ENCODE measurements at regions not wholly inside any gene's neighbourhood (a gene's known extent, or its start where the extent isn't known, plus 50 kb on each side); places are given as distances from the start of the nearest gene placed in this dataset.

GRCh38 chr20:52332649-52333250 lies 141.2 kb upstream of the ZFP64 start:
- 88% methylated on average over 2 of the region's 2 CpGs; no CpG with 5 or more reads in 1 of the 2 experiments for WGBS, 2 experiments (ENCODE audit: extremely low coverage in 1 of 2, insufficient coverage in 1 of 2, insufficient read length in 1 of 2, insufficient replicate concordance in 2 of 2, low coverage in 1 of 2, low lambda C conversion rate in 2 of 2, missing lambda C conversion rate in 1 of 2)

More at GRCh38 chr20:52332649-52333250, 141.2 kb upstream of the ZFP64 start:
- no peak overlapping the region for H3K4ac ChIP-seq (replicated peaks; ENCODE audit: insufficient read length, low read depth, low read length)
- H3K27ac ChIP-seq (ENCODE audit: low read depth, low read length), result no peak overlapping the region
- H3K56ac ChIP-seq (replicated peaks; ENCODE audit: insufficient read length, low read depth, low read length), result no peak overlapping the region
- H3K14ac ChIP-seq (ENCODE audit: insufficient read length), result no peak overlapping the region
- H2BK120ac ChIP-seq (replicated peaks; ENCODE audit: low read depth, low read length), result no peak overlapping the region
- POLR2A ChIA-PET (ENCODE audit: partially characterized antibody), result no interaction called here
- H3K4me2 ChIP-seq (ENCODE audit: insufficient read depth in 1 of 2, low read depth in 2 of 2, low read length in 2 of 2), result no peak overlapping the region
- H4K91ac ChIP-seq (replicated peaks; ENCODE audit: insufficient read length, low read length), result no peak overlapping the region
- H4K8ac ChIP-seq (ENCODE audit: extremely low read depth, insufficient read depth, low read length), result no peak overlapping the region
- H3K9me3 ChIP-seq (ENCODE audit: insufficient read depth in 2 of 2, low read depth in 1 of 2, low read length in 1 of 2), result no peaks in the 10 kb centered on the region
- FAIRE-seq, result no peak
- H4K20me1 ChIP-seq (replicated peaks in 1 of 2; ENCODE audit: control insufficient read depth in 1 of 2, insufficient read depth in 2 of 2, low read length in 2 of 2), result no peaks in the 10 kb centered on the region
- H4K5ac ChIP-seq (ENCODE audit: insufficient read length, low read depth, low read length), result no peak overlapping the region
- H3K79me2 ChIP-seq (ENCODE audit: control insufficient read depth in 1 of 2, insufficient read depth in 2 of 2, low read length in 2 of 2), result no peaks in the 10 kb centered on the region
- H3K23ac ChIP-seq (ENCODE audit: insufficient read length), result no peak overlapping the region
- no peaks in the 10 kb centered on the region for H3K36me3 ChIP-seq (ENCODE audit: control insufficient read depth in 2 of 4, insufficient read depth in 4 of 4, low read length in 3 of 4)
- H2BK15ac ChIP-seq (ENCODE audit: low read length), result no peak overlapping the region
- H3K4me1 ChIP-seq (replicated peaks in 1 of 4; ENCODE audit: control insufficient read depth in 3 of 4, insufficient read depth in 4 of 4, low read length in 3 of 4), result no peaks in the 10 kb centered on the region
- no peaks in the 10 kb centered on the region; the same call in 1 of the 2 replicates for H3K23me2 ChIP-seq (ENCODE audit: low read depth, low read length)
- no peak overlapping the region for H2BK20ac ChIP-seq (ENCODE audit: low read length)
- H3K18ac ChIP-seq (ENCODE audit: extremely low read depth, low read length), result no peak overlapping the region
- H2AFZ ChIP-seq (ENCODE audit: low read length), result no peak overlapping the region
- CTCF ChIA-PET (ENCODE audit: partially characterized antibody), result interaction anchor here (0.8 kb wide), 1 partner anchor 348 kb away, joined by 3 read pairs; no protein-coding TSS in a partner anchor
- H3K9ac ChIP-seq (replicated peaks in 1 of 4; ENCODE audit: extremely low read depth in 1 of 4, low read depth in 3 of 4, low read length in 3 of 4), result no peak overlapping the region
- no peak for DNase-seq (ENCODE audit: low read depth in 1 of 2, low spot score in 2 of 2)
- H3K4me3 ChIP-seq (ENCODE audit: extremely low read depth in 1 of 4, insufficient read depth in 2 of 4, low read depth in 3 of 4, low read length in 4 of 4), result no peak overlapping the region
- H3K27me3 ChIP-seq (replicated peaks in 1 of 4; ENCODE audit: control insufficient read depth in 3 of 4, extremely low read depth in 1 of 4, insufficient read depth in 3 of 4, low read length in 3 of 4), result no peaks in the 10 kb centered on the region; a peak in 1 of 7 replicates
- TF ChIP-seq CREB1 (IDR thresholded peaks at IDR 0.05), result no peak
- no peak overlapping the region for H2AK5ac ChIP-seq (ENCODE audit: low read depth, low read length)
- no peak overlapping the region for H2BK5ac ChIP-seq (ENCODE audit: low read depth, low read length)
- H2BK12ac ChIP-seq (ENCODE audit: low read depth, low read length), result no peak overlapping the region
- no peaks in the 10 kb centered on the region for H3K79me1 ChIP-seq (ENCODE audit: low read depth, low read length)

All from H1 (cell line).